GM12864 (cell line): ENCODE measurements at regions not wholly inside any gene's neighbourhood (a gene's known extent, or its start where the extent isn't known, plus 50 kb on each side); places are given as distances from the start of the nearest gene placed in this dataset.

Experiments used
- DNase-seq: peaks from one replicate; pipeline ENCODE4 v3.0.0-alpha.2; 2011; ENCODE audit warnings: low read depth
- H3K4me3 ChIP-seq: 2 replicates; pipeline ENCODE4 v1.5.1; 2011; ENCODE audit warnings: mild to moderate bottlenecking, low read depth, low read length, control low read depth
- TF ChIP-seq, protein P1 (sequence below): IDR thresholded peaks from 2 replicates; pipeline ENCODE4 v1.5.1; 2011; ENCODE audit warnings: low read depth, mild to moderate bottlenecking, moderate library complexity, low read length, control low read depth, inconsistent platforms; ENCODE audit errors: missing control alignments

DNA sequence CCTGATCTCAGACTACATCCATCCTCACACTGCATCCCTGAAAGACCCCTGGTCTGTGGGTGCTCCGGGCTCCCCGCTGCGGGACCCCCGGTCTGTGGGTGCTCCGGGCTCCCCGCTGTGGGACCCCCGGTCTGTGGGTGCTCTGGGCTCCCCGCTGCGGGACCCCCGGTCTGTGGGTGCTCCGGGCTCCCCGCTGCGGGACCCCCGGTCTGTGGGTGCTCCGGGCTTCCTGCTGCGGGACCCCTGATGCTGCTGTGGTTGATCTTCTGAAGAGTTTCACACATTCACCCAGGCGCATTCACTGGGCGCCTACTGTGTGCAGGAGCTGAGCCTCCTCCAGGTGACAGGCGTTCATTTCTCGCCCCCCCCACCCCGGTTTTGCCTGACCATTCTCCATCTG, 162.7 kb upstream of the SALL3 start:
- no peak for DNase-seq
- H3K4me3 ChIP-seq, result no peak overlapping the region
- TF ChIP-seq, protein P1, sequence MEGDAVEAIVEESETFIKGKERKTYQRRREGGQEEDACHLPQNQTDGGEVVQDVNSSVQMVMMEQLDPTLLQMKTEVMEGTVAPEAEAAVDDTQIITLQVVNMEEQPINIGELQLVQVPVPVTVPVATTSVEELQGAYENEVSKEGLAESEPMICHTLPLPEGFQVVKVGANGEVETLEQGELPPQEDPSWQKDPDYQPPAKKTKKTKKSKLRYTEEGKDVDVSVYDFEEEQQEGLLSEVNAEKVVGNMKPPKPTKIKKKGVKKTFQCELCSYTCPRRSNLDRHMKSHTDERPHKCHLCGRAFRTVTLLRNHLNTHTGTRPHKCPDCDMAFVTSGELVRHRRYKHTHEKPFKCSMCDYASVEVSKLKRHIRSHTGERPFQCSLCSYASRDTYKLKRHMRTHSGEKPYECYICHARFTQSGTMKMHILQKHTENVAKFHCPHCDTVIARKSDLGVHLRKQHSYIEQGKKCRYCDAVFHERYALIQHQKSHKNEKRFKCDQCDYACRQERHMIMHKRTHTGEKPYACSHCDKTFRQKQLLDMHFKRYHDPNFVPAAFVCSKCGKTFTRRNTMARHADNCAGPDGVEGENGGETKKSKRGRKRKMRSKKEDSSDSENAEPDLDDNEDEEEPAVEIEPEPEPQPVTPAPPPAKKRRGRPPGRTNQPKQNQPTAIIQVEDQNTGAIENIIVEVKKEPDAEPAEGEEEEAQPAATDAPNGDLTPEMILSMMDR, result no peak

DNA sequence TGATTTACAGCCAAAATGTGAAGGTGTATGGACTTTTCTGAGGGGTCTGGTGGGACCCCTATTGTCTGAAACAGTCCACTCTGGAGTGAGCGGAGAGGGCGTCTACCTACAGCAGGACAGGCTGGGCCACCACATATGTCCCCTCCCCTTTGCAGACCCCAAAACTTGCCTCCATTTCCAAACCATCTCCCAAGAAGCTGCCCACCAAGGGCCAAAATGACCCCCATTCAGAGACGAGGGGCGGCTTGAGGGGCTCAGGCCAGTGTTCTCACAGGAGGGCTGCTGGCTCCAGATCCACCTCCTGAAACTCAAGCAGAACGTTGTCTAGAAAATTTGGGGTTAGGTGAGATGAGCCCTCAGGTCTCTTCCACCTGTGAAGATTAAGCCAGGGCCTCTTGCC, 161.1 kb upstream of the SALL3 start:
- no peak for DNase-seq
- TF ChIP-seq, protein P1, result no peak
- no peak overlapping the region for H3K4me3 ChIP-seq

DNA sequence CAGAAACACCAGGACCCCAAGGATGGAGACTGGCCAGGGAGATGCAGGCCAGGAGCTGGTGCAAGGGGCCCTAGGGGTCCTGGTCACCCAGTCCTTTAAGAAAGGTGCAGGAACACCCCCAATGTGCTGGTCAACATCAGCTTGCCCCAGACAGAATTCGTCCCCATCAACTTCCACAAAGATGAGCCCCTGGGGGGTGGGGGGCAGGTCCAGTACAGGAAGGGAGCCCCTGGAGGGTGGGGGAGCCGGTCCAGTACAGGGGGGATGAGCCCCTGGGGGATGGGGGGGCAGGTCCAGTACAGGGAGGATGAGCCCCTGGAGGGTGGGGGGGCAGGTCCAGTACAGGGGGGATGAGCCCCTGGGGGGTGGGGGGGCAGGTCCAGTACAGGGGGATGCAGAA, 160.7 kb upstream of the SALL3 start:
- no peak for DNase-seq
- TF ChIP-seq, protein P1, result no peak
- H3K4me3 ChIP-seq, result no peak overlapping the region

DNA sequence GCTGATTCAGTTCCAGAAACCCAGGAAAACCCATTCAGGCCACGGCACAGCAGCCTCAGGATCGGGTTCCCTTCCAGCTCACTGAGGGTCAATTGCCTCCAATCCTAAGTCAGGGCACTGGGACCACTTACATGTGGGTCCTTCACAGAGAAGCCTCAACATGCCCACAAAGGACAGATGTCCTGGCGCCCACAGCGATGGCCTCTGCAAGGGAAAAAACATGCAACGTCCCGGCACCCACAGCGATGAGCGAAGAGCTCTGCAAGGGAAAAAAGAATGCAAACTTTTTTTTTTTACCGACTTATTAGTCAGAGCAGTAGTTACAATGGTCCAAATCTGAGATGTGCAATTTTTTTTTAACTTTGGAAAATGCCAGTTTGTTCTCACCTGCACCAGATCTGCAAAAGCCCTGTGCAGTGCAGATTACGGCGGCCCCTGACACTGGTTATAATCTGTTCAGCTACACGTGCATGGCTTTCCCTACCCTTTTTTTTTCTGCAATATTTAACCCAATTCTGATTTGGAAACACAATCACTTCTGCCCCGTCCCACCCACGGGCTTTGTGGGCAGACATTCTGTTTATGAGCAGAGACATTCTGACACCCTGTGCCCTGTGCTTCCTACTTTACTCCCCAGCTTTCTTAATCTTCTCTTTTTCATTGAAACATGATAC, 159.3 kb upstream of the SALL3 start:
- TF ChIP-seq, protein P1, result no peak

DNA sequence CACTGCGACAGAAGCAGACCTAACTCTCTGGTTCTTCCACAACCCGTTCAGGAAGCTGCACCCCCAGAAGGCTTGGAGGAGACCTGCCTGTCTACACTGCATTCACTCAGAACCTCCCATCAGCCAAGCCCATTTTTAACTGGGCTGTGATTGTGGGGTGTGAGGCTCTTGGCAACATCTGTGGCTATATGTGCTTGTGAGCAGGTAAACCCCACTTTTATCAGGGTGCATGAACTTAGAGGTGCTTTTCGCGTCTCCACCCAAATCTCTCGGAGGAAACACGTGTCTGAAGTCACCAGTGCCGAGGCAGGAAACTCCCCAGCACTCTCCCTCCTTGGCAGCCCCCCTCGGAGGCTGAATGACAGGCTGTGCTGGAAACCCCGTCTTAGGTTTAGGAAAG, 158.2 kb upstream of the SALL3 start:
- H3K4me3 ChIP-seq, result no peak overlapping the region
- TF ChIP-seq, protein P1, result no peak
- DNase-seq, result no peak

More for the DNA sequence above, 159.3 kb upstream of the SALL3 start:
- H3K4me3 ChIP-seq, result no peak overlapping the region
- no peak for DNase-seq

DNA sequence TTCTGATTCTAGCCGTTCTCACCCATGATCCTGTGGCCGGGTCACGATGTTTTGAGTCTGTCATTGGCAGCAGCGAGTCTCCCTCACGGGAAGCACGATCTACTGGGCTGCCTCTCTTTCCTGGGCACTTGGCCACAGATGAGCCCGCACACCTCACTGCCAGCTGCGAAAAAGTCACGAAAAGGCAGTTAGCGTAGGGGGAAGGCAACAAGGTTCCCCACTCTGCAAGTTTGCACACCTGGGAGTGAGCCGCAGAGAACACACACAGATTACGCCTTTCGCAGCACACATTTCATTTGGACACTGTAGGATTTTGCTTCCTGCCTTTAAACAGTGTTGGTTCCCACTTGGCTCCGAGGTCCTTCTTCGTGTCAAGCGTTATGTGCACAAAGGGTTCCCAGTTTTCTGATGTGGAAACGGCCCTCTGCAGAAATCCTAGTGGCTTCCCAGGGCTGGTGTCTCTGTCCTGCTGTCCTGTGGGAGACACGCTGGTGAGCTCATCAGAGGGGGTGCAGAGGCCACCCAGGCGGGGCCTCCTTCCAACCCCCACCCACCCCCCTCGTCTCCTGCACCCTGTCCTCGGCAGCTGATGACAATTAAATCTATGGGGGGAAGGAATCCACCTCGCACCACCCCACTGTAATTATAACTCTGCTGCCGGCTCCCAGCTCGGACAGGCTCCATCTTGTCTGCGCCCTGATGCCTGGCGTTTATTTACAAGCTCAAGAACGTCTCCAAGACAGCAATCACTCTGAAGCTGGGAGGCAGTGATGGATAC, 157.3 kb upstream of the SALL3 start:
- TF ChIP-seq, protein P1, result no peak
- no peak overlapping the region for H3K4me3 ChIP-seq
- no peak for DNase-seq
